Fibroblast of skin of right quadriceps (primary cell): ENCODE measurements at regions not wholly inside any gene's neighbourhood (a gene's known extent, or its start where the extent isn't known, plus 50 kb on each side); places are given as distances from the start of the nearest gene placed in this dataset.

Source experiments
- DNase-seq: peaks from one replicate; pipeline ENCODE4 v3.0.0-alpha.2; 2013

DNA sequence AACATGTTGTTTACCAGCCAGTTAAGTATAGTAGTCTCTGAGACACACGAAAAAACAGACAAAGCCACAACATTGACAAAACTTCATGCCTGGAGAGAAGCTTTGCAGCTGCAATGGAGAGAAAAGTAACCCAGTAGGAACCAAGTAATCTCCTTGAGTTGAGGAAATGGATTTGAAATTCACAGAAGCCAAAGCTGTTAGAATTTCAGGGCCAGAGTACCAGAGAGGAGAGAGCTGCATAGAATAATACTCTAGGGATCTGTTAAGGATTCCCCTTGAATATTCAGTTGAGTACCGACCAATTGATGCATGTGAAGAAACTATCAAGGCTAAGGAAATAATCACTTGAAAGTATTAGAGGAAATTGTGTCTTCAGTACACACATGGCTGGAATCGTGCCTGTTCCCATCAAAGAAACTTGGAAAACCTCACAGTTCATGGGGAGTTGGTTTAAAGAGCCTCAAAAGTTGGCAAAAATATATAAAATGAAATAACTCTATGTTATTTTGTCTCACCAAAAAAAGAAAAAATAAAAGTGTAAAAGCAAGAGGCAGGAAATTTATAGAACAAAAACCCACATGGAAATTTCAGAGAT lies 324.0 kb upstream of the NEGR1 start:
- no peak for DNase-seq

DNA sequence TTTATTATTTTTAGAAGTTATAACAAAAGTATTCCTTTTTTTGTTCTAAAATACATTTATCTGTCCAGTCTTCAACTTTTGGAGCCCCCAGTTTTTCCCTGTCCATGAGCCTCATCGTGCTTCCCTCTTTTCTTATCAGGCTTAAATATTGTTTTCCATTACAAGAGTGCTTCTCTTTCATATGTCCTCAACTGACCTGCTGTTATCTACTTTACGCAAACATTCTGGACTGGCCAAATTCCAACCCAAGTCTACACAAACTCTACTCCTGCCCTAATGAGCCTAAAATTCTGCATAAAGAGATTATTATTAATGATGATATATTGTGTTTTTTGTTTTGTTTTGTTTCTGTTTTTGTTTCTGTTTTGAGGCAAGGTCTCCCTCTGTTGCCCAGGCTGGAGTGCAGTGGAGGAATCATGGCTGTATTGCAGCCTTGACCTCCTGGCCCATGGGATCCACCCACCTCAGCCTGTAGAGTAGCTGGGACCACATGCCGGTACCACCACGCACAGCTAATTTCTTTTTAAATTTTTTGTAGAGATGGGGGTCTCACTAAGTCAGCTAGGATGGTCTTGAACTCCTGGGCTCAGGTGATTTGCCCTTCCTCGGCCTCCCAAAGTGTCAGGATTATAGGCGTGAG lies 318.8 kb upstream of the NEGR1 start:
- no peak for DNase-seq

DNA sequence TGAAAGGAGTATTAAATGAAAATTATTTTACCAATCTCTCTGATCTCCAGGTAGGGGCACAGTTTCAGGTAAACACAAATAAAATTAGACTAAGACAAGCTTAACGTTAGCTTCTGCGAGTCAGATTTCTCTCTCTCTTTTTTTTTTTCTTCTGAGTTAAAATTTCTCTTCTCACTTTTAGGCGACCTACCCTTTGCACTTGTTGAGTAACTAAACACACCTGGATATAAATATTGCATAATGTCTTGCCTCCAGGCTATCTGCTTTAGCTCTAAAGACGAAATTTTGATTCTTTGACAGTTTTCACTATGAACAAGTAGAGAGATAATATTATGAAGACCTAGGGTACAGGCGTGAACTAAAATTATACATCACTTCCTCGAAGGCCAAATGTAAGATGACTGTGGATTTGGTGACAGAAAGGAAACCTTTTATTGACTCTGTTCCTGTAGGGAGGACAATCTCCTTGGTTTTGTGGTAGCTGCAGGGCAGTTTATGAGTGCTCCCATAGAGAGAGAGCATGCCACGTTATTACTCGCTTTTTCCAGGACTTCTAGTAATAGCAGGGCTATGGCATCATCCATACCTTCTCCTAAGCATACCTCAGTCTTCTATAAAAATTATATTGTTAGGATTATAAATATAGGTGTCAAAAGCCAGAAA lies 303.8 kb upstream of the NEGR1 start:
- no peak for DNase-seq

DNA sequence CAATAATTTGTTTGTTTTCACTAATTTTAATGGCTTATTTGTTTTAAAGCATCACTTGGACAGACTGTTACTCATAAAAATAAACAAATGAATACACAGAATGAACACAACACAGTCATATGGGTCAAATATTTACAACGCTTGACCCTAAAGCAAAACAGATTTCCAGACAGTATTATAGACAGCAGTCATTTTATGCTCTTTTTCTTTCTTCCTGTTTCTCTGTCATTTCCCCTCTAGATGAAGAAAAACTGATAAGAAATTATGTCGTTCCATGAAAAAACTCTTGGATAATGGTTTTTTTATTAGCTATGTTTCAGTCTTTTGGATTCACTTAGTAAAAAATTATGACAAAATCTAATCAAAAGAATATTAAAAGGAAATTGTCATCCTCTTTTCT lies 297.3 kb upstream of the NEGR1 start:
- DNase-seq, result no peak

DNA sequence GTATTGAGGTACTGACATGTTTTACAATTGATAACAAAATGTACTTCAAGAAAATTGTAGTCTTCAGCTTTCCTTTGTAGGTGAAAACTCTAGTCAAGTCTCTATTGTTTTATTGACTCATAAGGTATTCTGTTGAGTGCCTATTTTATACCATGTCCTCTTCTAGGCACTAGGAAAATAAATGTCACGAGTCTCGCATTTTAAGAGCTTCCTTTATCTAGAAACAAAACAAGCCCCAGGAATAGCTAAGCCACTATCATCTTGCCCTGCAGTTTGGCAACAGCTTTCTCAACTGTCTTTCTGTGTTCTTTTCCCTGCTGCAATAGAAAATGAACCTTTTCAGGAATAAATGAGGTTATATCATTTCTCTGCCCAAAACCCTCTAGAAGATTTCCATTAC lies 288.5 kb upstream of the NEGR1 start:
- no peak for DNase-seq

DNA sequence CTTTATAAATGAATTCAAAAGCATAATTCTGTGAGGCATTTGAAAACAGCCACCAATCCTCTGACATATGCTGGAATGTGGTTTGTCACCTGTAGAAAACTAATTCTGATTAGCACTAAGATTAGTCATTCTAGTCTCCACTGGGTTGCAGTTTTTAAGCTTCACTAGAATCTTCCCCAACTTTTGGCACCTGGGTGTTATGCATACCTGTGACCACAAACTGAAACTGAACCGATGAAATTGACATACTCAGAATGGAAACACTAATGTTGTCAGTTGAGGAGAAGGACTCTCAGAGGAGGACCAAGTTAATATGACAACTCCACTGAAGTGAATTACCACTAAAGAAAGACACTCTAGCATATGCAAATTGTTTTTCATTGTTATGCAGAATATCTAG lies 285.8 kb upstream of the NEGR1 start:
- DNase-seq, result no peak

DNA sequence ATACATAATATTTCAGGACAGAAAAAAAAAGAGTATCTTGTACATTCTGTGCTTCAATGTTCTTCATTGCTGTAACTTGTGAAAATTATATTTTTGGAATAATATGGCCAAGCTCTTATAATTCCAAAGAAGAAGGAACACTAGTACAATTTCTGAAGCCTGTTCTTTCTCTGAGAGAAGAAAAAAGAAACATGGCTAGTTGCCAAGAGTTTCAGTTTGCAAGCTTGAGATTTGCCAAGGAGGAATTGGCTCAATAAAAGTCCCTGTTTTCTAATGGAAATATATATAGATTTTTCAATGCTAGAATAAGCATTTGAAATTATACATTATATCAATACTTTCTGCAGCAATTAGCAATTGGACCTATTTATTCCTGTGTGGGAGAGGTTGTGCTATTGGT lies 285.2 kb upstream of the NEGR1 start:
- no peak for DNase-seq

DNA sequence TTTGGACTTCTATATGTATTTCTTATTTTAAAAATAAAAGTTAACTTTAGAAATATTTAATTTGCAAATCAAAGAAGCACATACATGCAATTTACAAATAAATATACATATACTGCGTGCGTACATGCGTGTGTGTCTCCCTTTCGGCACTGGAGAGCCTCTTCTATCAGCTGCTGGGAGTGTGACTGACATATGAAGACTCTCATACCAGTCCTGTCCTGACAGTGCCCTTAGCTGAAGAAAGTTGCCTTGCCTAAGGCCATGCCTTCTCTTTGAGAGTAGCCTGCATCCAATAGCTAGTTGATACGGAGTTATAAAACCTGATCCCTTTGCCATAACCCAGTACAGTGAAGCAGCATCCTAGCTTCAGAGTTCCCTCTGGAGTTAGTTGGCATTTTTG lies 282.4 kb upstream of the NEGR1 start:
- no peak for DNase-seq

DNA sequence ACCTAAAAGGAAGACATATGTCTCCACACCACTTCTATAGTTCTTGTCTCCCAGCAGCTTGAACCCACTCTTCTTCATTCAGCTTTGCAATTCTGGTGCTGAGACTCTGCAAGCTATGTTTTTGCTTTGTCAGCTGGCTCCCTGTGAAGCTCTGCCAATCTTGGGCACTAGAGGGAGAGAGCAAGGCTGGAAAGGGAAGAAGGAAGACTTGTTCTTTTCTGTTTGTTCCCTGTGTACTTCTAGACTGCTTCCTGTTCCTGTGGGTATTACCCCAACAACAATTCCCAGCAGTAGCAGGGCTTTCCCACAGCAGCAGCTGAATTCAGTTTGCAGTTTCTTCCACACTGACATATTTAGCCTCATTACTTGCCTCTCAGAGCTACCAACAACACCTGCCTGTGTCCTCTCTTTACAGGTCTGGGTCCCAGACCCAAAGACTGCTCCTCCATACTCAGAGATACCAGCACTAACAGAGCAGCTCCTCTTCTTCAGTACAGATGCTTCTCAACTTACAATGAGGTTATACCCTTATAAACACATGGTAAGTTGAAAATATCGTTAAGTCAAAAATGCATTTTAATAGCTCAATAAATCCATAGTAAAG lies 275.2 kb upstream of the NEGR1 start:
- peak; percentile 13 for DNase-seq

DNA sequence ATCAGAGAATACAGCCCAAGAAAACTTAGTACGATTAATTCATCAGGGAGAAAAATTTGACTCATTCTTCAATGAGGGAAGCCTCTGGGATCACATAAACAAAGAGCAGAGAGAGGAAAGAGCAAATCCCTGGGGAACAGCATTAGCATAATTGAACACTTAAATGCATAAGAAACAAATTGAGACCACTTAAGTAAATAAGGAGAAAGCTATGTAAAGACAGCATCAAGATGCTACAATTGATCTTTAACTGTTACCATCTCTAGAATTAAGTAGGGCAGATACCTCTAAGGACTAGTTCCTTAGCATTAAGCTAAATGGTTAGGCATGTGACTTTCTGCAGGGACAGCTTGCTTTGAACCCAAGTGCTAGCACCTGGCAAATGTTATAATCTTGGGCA lies 265.1 kb upstream of the NEGR1 start:
- no peak for DNase-seq

DNA sequence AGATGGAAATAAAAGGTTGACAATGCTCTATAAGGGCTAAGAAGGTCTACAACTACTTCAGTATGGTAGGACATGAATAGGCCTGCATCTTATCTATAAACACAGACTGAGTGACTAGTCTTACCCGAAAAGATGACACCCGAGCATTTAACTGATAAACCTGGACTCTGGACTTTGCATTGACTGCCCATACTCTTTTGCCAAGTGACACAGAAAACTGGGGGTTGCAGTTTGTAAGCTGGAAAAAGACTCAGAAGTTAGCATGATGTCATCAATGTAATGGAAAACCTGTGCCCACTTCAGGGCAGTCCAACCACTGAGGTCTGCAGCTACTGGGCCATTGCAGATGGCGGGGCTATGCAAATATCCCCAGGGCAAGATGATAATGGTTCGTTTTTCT lies 258.3 kb upstream of the NEGR1 start:
- DNase-seq, result no peak

DNA sequence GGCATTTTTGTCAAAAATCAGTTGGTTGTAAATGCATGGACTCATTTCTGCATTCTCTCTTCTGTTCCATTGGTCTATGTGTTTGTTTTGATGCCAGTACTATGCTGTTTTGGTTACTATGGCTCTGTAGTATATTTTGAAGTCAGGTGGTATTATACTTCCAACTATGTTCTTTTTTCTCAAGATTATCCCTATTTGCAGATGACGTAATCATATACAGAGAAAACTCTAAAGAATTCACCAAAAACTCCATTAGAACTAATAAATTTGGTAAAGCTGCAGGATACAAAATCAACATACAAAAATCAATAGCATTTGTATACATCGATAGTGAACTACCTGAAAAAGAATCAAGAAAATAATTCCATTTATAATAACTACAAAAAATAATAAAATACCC lies 253.1 kb upstream of the NEGR1 start:
- no peak for DNase-seq

DNA sequence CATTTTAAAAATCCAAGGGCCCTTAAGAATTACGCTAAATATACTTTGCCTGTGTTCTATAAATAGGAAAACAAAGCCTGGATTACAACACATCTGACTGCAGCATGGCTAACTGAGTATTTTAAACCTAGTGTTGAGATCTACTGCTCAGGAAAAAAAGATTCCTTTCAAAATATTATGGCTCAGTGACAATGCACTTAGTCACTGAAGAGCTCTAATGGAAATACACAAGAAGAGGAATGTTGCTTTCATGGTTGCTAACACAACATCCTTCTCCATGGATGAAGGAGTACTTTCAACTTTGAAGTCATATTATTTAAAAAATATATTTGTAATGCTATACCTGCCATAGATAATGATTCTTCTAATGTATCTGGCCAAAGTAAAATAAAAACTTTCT lies 248.3 kb upstream of the NEGR1 start:
- DNase-seq, result no peak

DNA sequence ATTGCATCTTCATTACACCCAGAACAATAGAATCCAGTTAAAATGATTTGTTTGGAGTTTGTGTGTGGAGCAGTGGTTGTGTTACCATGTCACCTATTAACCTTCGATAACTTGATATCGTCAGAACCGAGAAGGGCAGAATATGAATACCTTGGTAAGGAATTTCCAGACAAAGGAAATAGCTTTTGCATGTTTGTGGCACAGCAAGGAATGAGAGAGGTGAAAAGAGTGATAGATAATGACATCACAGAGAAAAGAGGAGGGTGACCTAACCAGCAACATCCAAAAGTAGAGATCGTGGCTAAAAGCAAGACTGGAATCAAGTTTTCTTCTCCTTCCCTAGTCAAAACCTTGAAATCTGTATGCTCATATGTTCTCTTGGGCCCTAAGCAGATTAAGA lies 244.6 kb upstream of the NEGR1 start:
- DNase-seq, result peak; percentile 21

DNA sequence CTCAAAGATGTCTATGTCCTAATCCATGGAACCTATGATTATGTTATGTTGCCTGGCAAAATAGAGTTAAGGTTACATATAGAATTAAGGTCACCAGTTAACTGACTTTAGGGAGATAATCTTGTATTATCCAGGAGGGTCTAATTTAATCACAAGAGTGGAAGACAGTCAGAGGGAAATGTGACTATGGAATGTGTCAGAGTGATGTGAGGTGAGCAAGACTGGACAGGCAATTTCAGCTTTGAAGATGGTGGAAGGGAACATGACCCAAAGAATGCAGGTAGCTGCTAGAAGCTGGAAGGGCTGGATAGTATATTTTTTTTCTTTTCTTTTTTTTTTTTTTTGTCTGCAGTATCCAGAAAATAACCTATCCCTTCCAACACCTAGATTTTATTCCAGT lies 241.7 kb upstream of the NEGR1 start:
- DNase-seq, result no peak

DNA sequence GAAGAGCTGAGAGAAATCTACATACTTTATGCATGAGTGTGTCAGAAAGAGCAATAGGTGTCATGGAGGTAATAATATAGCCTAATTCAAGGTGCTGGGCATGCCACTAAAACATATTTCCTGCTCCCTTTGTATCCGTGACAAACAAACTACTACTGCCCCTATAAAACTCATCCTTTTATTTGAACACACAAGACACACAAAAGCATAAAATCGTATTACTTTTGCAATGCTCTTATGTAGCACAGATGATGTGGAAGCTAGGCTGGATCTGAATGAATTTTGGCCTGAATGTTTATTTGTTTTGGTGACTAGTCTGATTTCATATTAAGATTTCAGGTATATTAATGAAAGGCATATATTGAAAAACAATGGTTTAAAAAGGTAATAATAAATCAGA lies 239.3 kb upstream of the NEGR1 start:
- DNase-seq, result no peak

DNA sequence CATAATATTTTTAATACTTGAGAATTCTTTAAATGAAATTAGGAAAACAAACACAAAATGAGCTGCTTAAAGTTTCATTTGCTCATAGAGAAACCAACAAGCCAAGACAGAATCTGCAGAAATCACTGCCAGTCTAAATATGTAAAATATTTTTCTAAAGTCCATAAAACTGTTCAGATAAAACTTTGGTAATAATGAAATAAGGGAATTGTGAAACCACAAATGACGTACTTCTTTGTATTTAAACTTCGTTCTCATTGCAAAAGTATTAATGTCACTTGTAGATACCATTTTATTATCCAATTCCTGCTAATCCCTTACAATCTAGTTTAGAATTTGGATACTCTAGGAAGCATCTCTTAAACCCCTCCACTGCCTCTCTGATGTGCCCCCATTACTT lies 234.5 kb upstream of the NEGR1 start:
- peak; percentile 3 for DNase-seq

DNA sequence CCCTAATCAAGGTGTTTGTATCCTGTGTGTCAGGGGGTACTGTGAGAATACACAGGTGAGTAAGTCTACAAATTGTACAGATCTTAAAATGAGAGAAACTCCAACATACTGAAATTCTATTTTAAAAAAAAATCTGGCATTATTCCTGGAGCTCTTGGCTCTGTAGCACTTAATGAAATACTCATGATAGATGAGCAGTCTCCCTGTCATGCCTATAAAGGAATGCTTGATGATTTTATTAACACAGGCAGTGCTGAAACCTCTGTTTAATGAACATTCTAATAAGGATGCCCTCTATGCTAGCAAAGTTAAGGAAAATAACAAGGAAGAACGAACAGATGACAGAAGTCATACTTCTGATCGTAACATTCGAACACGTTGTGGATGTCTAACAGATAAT lies 233.9 kb upstream of the NEGR1 start:
- peak; percentile 1 for DNase-seq

DNA sequence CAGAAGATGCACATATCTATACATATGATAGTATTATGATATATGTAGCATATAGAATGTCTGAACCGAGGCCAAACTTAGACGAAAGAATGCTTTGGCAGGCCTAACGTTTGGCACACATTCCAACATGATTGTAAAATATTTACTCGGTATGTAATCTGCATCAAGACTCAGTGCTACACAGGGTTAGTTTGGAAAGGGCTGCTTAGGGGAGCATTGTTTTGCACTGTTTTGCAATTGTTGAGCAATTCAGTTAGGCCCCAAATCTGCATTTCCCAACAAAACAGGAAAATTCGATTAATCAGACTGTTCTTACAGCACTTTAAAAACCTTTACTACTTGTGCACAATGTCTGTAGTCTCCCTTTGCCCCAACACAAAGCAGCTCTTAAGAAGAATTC lies 216.0 kb upstream of the NEGR1 start:
- DNase-seq, result peak; percentile 60

DNA sequence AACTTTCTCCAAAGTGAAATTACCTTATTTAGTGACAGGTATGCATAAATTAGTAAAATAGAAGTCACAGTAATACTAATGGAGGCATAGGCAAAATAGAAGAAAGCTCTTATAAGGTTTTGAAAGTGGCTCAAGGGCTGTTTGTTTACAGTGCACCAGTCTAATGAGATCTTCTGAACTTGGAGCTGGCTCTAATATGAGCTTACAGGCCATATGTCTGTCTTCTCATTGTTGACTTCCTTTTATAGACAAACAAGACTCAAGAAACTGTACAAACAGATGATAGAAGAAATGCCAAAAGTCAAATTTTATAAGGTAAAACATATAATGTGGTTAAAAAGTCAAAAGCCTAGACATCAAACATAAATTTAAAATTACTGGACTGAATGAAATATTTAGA lies 207.5 kb upstream of the NEGR1 start:
- DNase-seq, result no peak

DNA sequence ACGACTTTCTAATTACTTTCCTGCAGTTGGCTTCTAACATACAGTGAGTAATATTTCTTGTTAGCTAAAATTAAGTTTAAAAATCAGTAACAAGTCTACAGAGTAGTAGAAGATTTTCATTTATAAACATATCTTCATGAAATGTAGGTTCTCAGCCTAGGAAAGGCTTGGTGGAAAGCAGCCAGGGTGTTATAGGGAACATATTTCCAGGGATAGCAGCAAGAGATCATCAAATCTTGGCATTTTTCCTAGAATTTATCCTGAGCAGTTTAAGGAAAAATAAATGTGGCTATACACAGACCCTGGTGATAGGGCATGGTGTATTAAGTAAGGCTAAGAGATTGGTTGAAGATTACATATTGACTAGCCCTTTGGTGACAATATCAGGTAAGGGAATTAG lies 203.5 kb upstream of the NEGR1 start:
- peak; percentile 63 for DNase-seq

DNA sequence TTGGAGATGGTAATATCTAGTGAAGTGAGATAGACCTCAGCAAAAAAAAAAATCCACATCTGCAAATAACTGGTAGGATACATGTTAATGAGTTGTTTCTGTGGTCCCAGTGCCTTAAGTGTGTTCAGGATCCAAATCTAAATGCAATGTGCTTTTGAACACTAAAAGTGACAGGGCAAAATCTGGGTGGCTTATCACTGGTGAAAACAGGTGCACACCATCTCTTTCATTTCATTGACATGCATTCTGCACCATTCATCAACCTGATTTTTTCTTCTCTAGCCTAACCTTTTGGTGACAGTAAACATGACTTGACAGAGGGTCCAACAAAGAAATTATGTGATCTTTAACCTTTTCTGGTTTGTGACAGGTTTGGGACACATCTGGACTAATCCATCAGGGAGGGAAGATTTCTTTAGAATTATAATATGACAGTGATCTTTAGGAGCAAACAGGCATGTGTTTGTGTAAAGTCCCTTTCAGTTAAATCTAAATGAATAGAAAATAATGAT lies 201.6 kb upstream of the NEGR1 start:
- DNase-seq, result no peak

DNA sequence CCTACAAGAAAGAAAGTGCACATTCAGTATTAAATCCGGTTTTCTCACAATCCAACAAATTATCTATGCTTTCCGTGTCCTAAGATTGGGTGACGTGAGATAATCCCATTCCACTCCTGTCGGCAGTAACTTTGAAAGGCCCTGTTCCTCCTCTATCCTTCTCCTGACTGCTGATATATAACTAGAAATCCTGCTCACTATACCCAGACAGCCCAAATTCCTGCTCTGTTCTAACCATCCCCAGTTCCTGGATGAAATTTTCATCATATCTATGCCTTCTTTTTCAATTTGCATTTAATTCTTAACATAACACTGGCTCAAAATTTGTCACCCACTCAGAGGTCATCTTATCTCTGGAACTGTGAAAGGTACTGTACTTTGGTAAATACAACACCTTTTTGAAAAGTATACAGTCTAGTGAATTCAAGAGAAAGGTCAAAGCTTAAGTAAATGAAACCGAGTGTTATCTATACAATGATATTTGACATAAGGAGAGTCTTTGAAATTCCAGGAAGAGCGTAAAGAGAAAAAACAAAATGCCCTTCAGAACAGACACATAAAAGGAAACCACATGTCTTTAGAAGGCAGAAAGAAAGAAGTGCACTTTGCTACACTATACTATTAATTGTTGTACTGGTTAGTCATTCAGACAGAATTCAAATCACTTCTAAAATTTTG lies 200.5 kb upstream of the NEGR1 start:
- no peak for DNase-seq
